Mucosa of descending colon (tissue), 3 donors: ENCODE measurements at regions not wholly inside any gene's neighbourhood (a gene's known extent, or its start where the extent isn't known, plus 50 kb on each side); places are given as distances from the start of the nearest gene placed in this dataset.
A peak's percentile ranks its signal among the peaks of the same experiment; 100 is the strongest.
"Not testable (repeated sequence)": the region's sequence is repeated elsewhere in the genome, so short reads cannot be mapped to it uniquely, and the experiment has no call there.

Source experiments
- ATAC-seq: fragments of 200-7000 bp; cut with Tn5 transposase; one replicate; pipeline ENCODE4 v1.9.1; 2020; ENCODE audit warnings: mild to moderate bottlenecking, moderate library complexity
- DNase-seq, 3 donors: peaks; one replicate each; pipeline ENCODE4 v3.0.0-alpha.2; 2020
- H3K36me3 ChIP-seq: fragments of 200-600 bp; one replicate; pipeline ENCODE4 v1.8.0; 2021; ENCODE audit warnings: low read depth, mild to moderate bottlenecking
- H3K4me1 ChIP-seq: fragments of 200-600 bp; one replicate; pipeline ENCODE4 v1.8.0; 2021; ENCODE audit warnings: low read depth, mild to moderate bottlenecking
- H3K4me3 ChIP-seq: fragments of 200-600 bp; one replicate; pipeline ENCODE4 v1.8.0; 2021; ENCODE audit warnings: mild to moderate bottlenecking
- H3K9me3 ChIP-seq: fragments of 200-600 bp; one replicate; pipeline ENCODE4 v1.8.0; 2021; ENCODE audit warnings: mild to moderate bottlenecking
- intact Hi-C, 2 donors: fragments of 100-400 bp; cut with DNase I in 1 of 2; cut with micrococcal nuclease in 1 of 2; formaldehyde crosslinking; loops; one replicate each; pipeline versions ENCODE4 v1.11.0 to v1.11.1; 2022; cut with DNase I, micrococcal nuclease
- TF ChIP-seq, protein P1 (sequence below): fragments of 200-600 bp; IDR thresholded peaks from one replicate; pipeline ENCODE4 v1.8.0; 2022; ENCODE audit warnings: antibody characterized with exemption, mild to moderate bottlenecking
- donor health status: DM: no; HTN: no; CAD: no; lungs with moderate emphysema.
- donor health status: DM: no; HTN: no; CAD: no.
- donor health status: DM: no; HTN: yes; CAD: no.

DNA sequence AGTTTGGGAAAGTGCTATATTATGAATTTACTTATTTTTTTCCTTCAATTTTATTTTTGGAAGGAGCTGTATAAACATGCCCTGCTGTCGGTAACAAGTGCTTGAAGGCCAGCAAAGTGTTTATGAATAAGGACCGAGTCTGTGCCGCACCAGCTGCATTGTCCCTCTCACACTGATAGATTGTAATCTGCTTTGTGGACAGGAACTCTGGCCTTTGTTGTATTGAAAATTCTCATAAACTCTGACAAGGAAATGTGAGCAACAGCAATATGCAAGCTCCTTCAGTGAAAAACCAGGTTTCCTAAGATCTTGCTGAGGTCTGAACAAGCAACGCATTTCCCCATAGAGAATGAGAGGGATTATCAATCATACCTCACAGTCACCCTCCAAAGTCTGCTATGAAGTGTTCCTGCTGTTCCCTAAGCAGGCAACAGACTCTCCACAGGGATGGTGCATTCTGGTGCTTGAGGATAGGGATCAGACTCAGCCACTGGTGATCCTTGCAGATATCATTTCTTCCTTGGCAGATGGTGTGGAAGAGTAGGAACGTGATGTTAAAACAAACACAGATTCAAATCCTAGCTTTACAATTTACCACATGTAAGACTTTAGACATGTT lies 109.6 kb downstream of the KCNJ2 start:
- TF ChIP-seq, protein P1, sequence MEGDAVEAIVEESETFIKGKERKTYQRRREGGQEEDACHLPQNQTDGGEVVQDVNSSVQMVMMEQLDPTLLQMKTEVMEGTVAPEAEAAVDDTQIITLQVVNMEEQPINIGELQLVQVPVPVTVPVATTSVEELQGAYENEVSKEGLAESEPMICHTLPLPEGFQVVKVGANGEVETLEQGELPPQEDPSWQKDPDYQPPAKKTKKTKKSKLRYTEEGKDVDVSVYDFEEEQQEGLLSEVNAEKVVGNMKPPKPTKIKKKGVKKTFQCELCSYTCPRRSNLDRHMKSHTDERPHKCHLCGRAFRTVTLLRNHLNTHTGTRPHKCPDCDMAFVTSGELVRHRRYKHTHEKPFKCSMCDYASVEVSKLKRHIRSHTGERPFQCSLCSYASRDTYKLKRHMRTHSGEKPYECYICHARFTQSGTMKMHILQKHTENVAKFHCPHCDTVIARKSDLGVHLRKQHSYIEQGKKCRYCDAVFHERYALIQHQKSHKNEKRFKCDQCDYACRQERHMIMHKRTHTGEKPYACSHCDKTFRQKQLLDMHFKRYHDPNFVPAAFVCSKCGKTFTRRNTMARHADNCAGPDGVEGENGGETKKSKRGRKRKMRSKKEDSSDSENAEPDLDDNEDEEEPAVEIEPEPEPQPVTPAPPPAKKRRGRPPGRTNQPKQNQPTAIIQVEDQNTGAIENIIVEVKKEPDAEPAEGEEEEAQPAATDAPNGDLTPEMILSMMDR = no peak
- DNase-seq (no peak), ATAC-seq (peak; percentile 70)
- Histone ChIP-seq H3K9me3 (no peaks in the 10 kb centered on the region), H3K36me3 (no peaks in the 10 kb centered on the region), H3K4me1 (peaks cover 4% of the 10 kb centered on the region), H3K4me3 (no peak overlapping the region)
- intact Hi-C loops = no loop called here

DNA sequence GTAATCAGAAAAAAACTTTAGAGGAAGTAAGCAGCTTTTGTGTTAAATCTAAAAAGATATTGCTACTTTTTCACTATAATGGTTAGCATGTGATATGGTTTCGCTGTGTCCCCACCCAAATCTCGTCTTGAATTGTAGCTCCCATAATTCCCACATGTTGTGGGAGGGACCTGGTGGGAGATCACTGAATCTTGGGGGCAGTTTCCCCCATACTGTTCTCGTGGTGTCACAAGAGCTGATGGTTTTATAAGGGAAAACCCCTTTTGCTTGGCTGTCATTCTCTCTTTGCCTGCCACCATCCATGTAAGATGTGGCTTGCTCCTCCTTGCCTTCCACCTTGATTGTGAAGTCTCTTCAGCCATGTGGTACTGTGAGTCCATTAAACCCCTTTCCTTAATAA lies 117.1 kb downstream of the KCNJ2 start:
- TF ChIP-seq, protein P1 = no peak
- Histone ChIP-seq H3K36me3 (no peaks in the 10 kb centered on the region), H3K9me3 (no peaks in the 10 kb centered on the region), H3K4me1 (no peaks in the 10 kb centered on the region), H3K4me3 (no peak overlapping the region)
- DNase-seq (no peak), ATAC-seq (no peak)
- intact Hi-C loops = no loop called here

DNA sequence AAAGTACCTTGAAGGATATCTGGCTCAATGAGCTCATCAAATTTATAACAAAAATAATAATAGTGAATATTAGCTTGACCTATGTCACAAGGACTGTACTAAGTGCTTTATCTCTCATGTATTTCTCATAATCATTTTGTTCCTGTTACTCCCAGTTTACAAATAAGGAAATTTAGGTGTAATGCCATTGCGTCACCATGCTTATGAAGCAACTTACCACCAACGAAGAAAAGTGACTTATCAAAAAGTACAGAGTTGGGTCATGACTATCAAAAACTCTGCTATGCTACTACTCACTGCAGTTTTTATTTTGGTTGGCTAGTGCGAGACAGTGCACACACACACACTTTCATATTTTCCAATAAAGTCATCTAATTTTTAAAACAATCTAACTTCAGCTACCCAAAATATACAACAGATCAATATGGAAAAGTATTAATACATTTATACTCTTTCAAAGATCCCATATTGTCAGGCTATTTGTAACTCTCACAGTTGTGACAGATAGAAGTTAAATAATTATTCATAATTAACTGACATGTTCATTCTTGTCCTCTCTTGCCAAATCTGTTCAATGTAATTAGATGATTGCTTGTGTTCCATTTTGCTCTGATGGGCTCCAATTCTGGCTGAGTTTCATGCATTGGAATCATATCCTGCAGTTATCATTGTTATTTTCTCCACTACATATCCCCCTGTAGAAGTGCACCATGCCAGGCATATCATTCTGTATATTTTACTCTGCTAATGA lies 119.4 kb downstream of the KCNJ2 start:
- DNase-seq (no peak), ATAC-seq (no peak)
- H3K9me3 ChIP-seq = no peaks in the 10 kb centered on the region
- no peaks in the 10 kb centered on the region for H3K4me1 ChIP-seq
- no peak overlapping the region for H3K4me3 ChIP-seq
- TF ChIP-seq, protein P1 = no peak
- intact Hi-C loops = no loop called here
- H3K36me3 ChIP-seq = no peaks in the 10 kb centered on the region

DNA sequence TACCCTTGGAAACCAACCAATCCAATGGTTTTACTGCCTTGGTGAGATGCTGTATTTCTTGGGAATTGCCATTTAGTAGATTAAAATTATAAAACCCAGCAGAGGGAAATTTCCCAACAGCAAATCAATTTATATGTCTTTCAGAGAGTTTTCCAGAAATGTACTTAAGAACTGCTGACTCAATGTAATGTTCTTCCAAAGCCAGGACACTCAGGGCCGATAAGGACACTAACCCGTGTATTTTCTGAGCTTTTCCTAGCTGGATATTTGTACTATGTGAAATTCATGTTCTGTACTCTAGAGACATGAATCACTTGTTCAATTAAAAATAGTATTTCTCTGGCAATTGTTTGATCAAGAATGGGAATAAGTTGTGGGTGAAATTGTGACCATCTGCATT lies 121.4 kb downstream of the KCNJ2 start:
- ATAC-seq = no peak
- intact Hi-C loops = no loop called here

DNA sequence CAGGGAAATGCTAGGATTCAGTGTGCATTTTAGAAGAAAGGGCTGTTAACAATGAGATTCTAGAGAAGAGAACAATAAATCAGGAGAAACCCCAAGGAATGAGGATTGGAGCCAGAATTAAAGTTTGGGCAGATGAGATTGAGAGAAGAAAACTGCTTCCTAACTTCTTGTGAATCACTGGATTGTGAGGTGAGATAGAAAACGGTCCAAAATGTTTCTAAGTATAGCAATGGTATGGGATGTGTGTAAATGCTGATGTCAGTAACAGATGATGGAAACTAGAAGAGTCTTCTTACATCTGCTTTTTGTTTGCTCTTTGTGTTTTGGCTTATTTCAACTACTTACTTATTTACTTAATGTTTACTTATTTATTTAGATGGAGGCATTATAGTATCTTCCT lies 123.0 kb downstream of the KCNJ2 start:
- DNase-seq (no peak), ATAC-seq (no peak)
- intact Hi-C loops = no loop called here
- no peaks in the 10 kb centered on the region for H3K9me3 ChIP-seq
- no peaks in the 10 kb centered on the region for H3K4me1 ChIP-seq
- H3K4me3 ChIP-seq = no peak overlapping the region
- TF ChIP-seq, protein P1 = no peak
- no peaks in the 10 kb centered on the region for H3K36me3 ChIP-seq

More for the DNA sequence above, 121.4 kb downstream of the KCNJ2 start:
- H3K36me3 ChIP-seq = no peaks in the 10 kb centered on the region
- H3K4me3 ChIP-seq = no peak overlapping the region
- H3K4me1 ChIP-seq = no peaks in the 10 kb centered on the region
- TF ChIP-seq, protein P1 = no peak
- DNase-seq = no peak
- no peaks in the 10 kb centered on the region for H3K9me3 ChIP-seq

DNA sequence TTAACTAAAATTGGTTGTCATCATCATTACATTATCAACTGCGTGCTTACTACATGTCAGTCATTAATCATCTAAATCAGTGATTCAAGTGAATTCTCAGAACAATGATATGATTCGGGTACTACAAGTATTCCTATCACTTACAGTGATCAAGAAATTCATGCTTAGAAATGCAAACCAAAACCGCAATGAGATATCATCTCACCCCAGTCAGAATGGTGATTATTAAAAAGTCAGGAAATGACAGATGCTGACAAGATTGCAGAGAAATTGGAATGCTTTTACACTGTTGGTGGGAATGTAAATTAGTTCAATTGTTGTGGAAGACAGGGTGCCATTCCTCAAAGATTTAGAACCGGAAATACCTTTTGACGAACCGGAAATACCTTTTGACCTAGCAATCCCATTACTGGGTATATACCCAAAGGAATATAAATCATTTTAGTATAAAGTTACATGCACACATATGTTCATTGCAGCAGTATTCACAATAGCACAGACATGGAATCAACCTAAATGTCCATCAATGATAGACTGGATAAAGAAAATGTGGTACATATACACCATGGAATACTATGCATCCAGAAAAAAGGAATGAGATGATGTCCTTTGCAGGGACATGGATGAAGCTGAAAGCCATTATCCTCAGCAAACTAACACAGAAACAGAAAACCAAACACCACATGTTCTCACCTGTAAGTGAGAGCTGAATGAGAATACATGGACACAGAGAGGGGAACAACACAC lies 124.4 kb downstream of the KCNJ2 start:
- H3K4me3 ChIP-seq, H3K36me3 ChIP-seq, H3K9me3 ChIP-seq, ATAC-seq, DNase-seq, H3K4me1 ChIP-seq, intact Hi-C loops: not testable (repeated sequence)
